HG03103 (cell line): ENCODE measurements at regions not wholly inside any gene's neighbourhood (a gene's known extent, or its start where the extent isn't known, plus 50 kb on each side); places are given as distances from the start of the nearest gene placed in this dataset.
"Not testable (repeated sequence)": the region's sequence is repeated elsewhere in the genome, so short reads cannot be mapped to it uniquely, and the experiment has no call there.

Source experiments
- ATAC-seq: cut with Tn5 transposase; IDR thresholded peaks from one replicate; pipeline ENCODE4 v1.9.1; 2021; ENCODE audit warnings: low read depth; ENCODE audit not compliant: unreplicated experiment

GRCh38 chr6:144390886-144391285 lies 105.8 kb downstream of the UTRN start:
- no peak for ATAC-seq

GRCh38 chr6:144392536-144392935 lies 107.4 kb downstream of the UTRN start:
- ATAC-seq: no peak

GRCh38 chr6:144394210-144394609 lies 109.1 kb downstream of the UTRN start:
- ATAC-seq: no peak

- ATAC-seq: no peak
Observed at GRCh38 chr6:144395014-144395413, 109.9 kb downstream of the UTRN start.

- ATAC-seq: no peak
Observed at GRCh38 chr6:144395826-144396225, 110.7 kb downstream of the UTRN start.

GRCh38 chr6:144397141-144397540 lies 112.0 kb downstream of the UTRN start:
- ATAC-seq: no peak

GRCh38 chr6:144400321-144400720 lies 115.2 kb downstream of the UTRN start:
- ATAC-seq: no peak

GRCh38 chr6:144401736-144402733 lies 116.9 kb downstream of the UTRN start:
- ATAC-seq: no peak

GRCh38 chr6:144402750-144403149 lies 117.6 kb downstream of the UTRN start:
- ATAC-seq: no peak

- ATAC-seq: no peak
Observed at GRCh38 chr6:144405163-144405562, 120.0 kb downstream of the UTRN start.

GRCh38 chr6:144406796-144407195 lies 121.7 kb downstream of the UTRN start:
- no peak for ATAC-seq

- ATAC-seq: no peak
Observed at GRCh38 chr6:144408161-144408560, 123.0 kb downstream of the UTRN start.

GRCh38 chr6:144410059-144410458 lies 124.9 kb downstream of the UTRN start:
- no peak for ATAC-seq

GRCh38 chr6:144410574-144410973 lies 125.4 kb downstream of the UTRN start:
- not testable (repeated sequence) for ATAC-seq

- ATAC-seq: no peak
Observed at GRCh38 chr6:144411531-144412165, 126.5 kb downstream of the UTRN start.

- no peak for ATAC-seq
Observed at GRCh38 chr6:144413418-144413817, 128.3 kb downstream of the UTRN start.

GRCh38 chr6:144415014-144415413 lies 129.9 kb downstream of the UTRN start:
- no peak for ATAC-seq

GRCh38 chr6:144415835-144416237 lies 130.7 kb downstream of the UTRN start:
- no peak for ATAC-seq

- ATAC-seq: no peak
Observed at GRCh38 chr6:144416244-144416643, 131.1 kb downstream of the UTRN start.

GRCh38 chr6:144416773-144417172 lies 131.6 kb downstream of the UTRN start:
- no peak for ATAC-seq

- no peak for ATAC-seq
Observed at GRCh38 chr6:144417681-144418080, 132.5 kb downstream of the UTRN start.
